ENCODE measurements at regions not wholly inside any gene's neighbourhood (a gene's known extent, or its start where the extent isn't known, plus 50 kb on each side); places are given as distances from the start of the nearest gene placed in this dataset.

GRCh38 chr12:18942669-18943068 lies 186.9 kb upstream of the PLEKHA5 start:
- no peak for DNase-seq
- no peaks in the 10 kb centered on the region for H3K27me3 ChIP-seq (ENCODE audit: control insufficient read depth, insufficient read depth, low read length)
- H3K4me3 ChIP-seq (ENCODE audit: insufficient read depth, low read depth, low read length): no peak overlapping the region
- no peaks in the 10 kb centered on the region for H3K36me3 ChIP-seq (replicated peaks; ENCODE audit: control insufficient read depth, insufficient read depth, low read length)

GRCh38 chr12:18943200-18943599 lies 186.3 kb upstream of the PLEKHA5 start:
- Histone ChIP-seq H3K4me3 (ENCODE audit: insufficient read depth, low read depth, low read length) (no peak overlapping the region), H3K27me3 (ENCODE audit: control insufficient read depth, insufficient read depth, low read length) (no peaks in the 10 kb centered on the region), H3K36me3 (replicated peaks; ENCODE audit: control insufficient read depth, insufficient read depth, low read length) (no peaks in the 10 kb centered on the region)
- no peak for DNase-seq

- Histone ChIP-seq H3K36me3 (replicated peaks; ENCODE audit: control insufficient read depth, insufficient read depth, low read length) (no peaks in the 10 kb centered on the region), H3K27me3 (ENCODE audit: control insufficient read depth, insufficient read depth, low read length) (no peaks in the 10 kb centered on the region), H3K4me3 (ENCODE audit: insufficient read depth, low read depth, low read length) (no peak overlapping the region)
- no peak for DNase-seq
Measured at GRCh38 chr12:18946106-18946505, 183.4 kb upstream of the PLEKHA5 start.

GRCh38 chr12:18951218-18951617 lies 178.3 kb upstream of the PLEKHA5 start:
- Histone ChIP-seq H3K27me3 (ENCODE audit: control insufficient read depth, insufficient read depth, low read length) (no peaks in the 10 kb centered on the region), H3K36me3 (replicated peaks; ENCODE audit: control insufficient read depth, insufficient read depth, low read length) (no peaks in the 10 kb centered on the region), H3K4me3 (ENCODE audit: insufficient read depth, low read depth, low read length) (no peak overlapping the region)
- peak; percentile 13 for DNase-seq

- Histone ChIP-seq H3K27me3 (ENCODE audit: control insufficient read depth, insufficient read depth, low read length) (no peaks in the 10 kb centered on the region), H3K4me3 (ENCODE audit: insufficient read depth, low read depth, low read length) (no peak overlapping the region), H3K36me3 (replicated peaks; ENCODE audit: control insufficient read depth, insufficient read depth, low read length) (no peaks in the 10 kb centered on the region)
- DNase-seq: no peak
Measured at GRCh38 chr12:18953505-18953904, 176.0 kb upstream of the PLEKHA5 start.

GRCh38 chr12:18955594-18955993 lies 173.9 kb upstream of the PLEKHA5 start:
- H3K36me3 ChIP-seq (replicated peaks; ENCODE audit: control insufficient read depth, insufficient read depth, low read length): no peaks in the 10 kb centered on the region
- no peak for DNase-seq
- no peaks in the 10 kb centered on the region for H3K27me3 ChIP-seq (ENCODE audit: control insufficient read depth, insufficient read depth, low read length)
- no peak overlapping the region for H3K4me3 ChIP-seq (ENCODE audit: insufficient read depth, low read depth, low read length)

- no peak overlapping the region for H3K4me3 ChIP-seq (ENCODE audit: insufficient read depth, low read depth, low read length)
- no peaks in the 10 kb centered on the region for H3K27me3 ChIP-seq (ENCODE audit: control insufficient read depth, insufficient read depth, low read length)
- no peak for DNase-seq
- H3K36me3 ChIP-seq (replicated peaks; ENCODE audit: control insufficient read depth, insufficient read depth, low read length): no peaks in the 10 kb centered on the region
Measured at GRCh38 chr12:18965203-18965602, 164.3 kb upstream of the PLEKHA5 start.

GRCh38 chr12:18966954-18967353 lies 162.6 kb upstream of the PLEKHA5 start:
- H3K4me3 ChIP-seq (ENCODE audit: insufficient read depth, low read depth, low read length): no peak overlapping the region
- DNase-seq: no peak
- H3K36me3 ChIP-seq (replicated peaks; ENCODE audit: control insufficient read depth, insufficient read depth, low read length): no peaks in the 10 kb centered on the region
- H3K27me3 ChIP-seq (ENCODE audit: control insufficient read depth, insufficient read depth, low read length): no peaks in the 10 kb centered on the region

- Histone ChIP-seq H3K36me3 (replicated peaks; ENCODE audit: control insufficient read depth, insufficient read depth, low read length) (no peaks in the 10 kb centered on the region), H3K27me3 (ENCODE audit: control insufficient read depth, insufficient read depth, low read length) (no peaks in the 10 kb centered on the region), H3K4me3 (ENCODE audit: insufficient read depth, low read depth, low read length) (no peak overlapping the region)
- no peak for DNase-seq
Measured at GRCh38 chr12:18967814-18968213, 161.7 kb upstream of the PLEKHA5 start.

- DNase-seq: no peak
- H3K36me3 ChIP-seq (replicated peaks; ENCODE audit: control insufficient read depth, insufficient read depth, low read length): no peaks in the 10 kb centered on the region
- H3K27me3 ChIP-seq (ENCODE audit: control insufficient read depth, insufficient read depth, low read length): no peaks in the 10 kb centered on the region
- no peak overlapping the region for H3K4me3 ChIP-seq (ENCODE audit: insufficient read depth, low read depth, low read length)
Measured at GRCh38 chr12:18969512-18969911, 160.0 kb upstream of the PLEKHA5 start.

- Histone ChIP-seq H3K4me3 (ENCODE audit: insufficient read depth, low read depth, low read length) (no peak overlapping the region), H3K27me3 (ENCODE audit: control insufficient read depth, insufficient read depth, low read length) (no peaks in the 10 kb centered on the region), H3K36me3 (replicated peaks; ENCODE audit: control insufficient read depth, insufficient read depth, low read length) (no peaks in the 10 kb centered on the region)
- DNase-seq: peak; percentile 10
Measured at GRCh38 chr12:18970603-18971002, 158.9 kb upstream of the PLEKHA5 start.

- no peaks in the 10 kb centered on the region for H3K36me3 ChIP-seq (replicated peaks; ENCODE audit: control insufficient read depth, insufficient read depth, low read length)
- no peak for DNase-seq
- no peaks in the 10 kb centered on the region for H3K27me3 ChIP-seq (ENCODE audit: control insufficient read depth, insufficient read depth, low read length)
- no peak overlapping the region for H3K4me3 ChIP-seq (ENCODE audit: insufficient read depth, low read depth, low read length)
Measured at GRCh38 chr12:18971932-18972331, 157.6 kb upstream of the PLEKHA5 start.

- Histone ChIP-seq H3K4me3 (ENCODE audit: insufficient read depth, low read depth, low read length) (no peak overlapping the region), H3K36me3 (replicated peaks; ENCODE audit: control insufficient read depth, insufficient read depth, low read length) (no peaks in the 10 kb centered on the region), H3K27me3 (ENCODE audit: control insufficient read depth, insufficient read depth, low read length) (no peaks in the 10 kb centered on the region)
- no peak for DNase-seq
Measured at GRCh38 chr12:18975933-18976332, 153.6 kb upstream of the PLEKHA5 start.

GRCh38 chr12:18979401-18980126 lies 150.0 kb upstream of the PLEKHA5 start:
- no peaks in the 10 kb centered on the region for H3K36me3 ChIP-seq (replicated peaks; ENCODE audit: control insufficient read depth, insufficient read depth, low read length)
- H3K27me3 ChIP-seq (ENCODE audit: control insufficient read depth, insufficient read depth, low read length): no peaks in the 10 kb centered on the region
- H3K4me3 ChIP-seq (ENCODE audit: insufficient read depth, low read depth, low read length): no peak overlapping the region
- no peak for DNase-seq

- H3K4me3 ChIP-seq (ENCODE audit: insufficient read depth, low read depth, low read length): no peak overlapping the region
- H3K36me3 ChIP-seq (replicated peaks; ENCODE audit: control insufficient read depth, insufficient read depth, low read length): no peaks in the 10 kb centered on the region
- no peak for DNase-seq
- H3K27me3 ChIP-seq (ENCODE audit: control insufficient read depth, insufficient read depth, low read length): no peaks in the 10 kb centered on the region
Measured at GRCh38 chr12:18981732-18982131, 147.8 kb upstream of the PLEKHA5 start.
